Stomach (tissue), 4 donors: ENCODE measurements at regions not wholly inside any gene's neighbourhood (a gene's known extent, or its start where the extent isn't known, plus 50 kb on each side); places are given as distances from the start of the nearest gene placed in this dataset.
"Not testable (repeated sequence)": the region's sequence is repeated elsewhere in the genome, so short reads cannot be mapped to it uniquely, and the experiment has no call there.

ENCODE experiments used
- POLR2A ChIP-seq, 4 donors: fragments of 450-650 bp; IDR thresholded peaks; one replicate each; pipeline ENCODE4 v1.6.1; 2016; ENCODE audit warnings: antibody characterized with exemption in 4 of 4, control low read depth in 2 of 4, mild to moderate bottlenecking in 1 of 4, moderate library complexity in 1 of 4
- POLR2AphosphoS5 ChIP-seq, 3 donors: sonication (generic); formaldehyde crosslinking; IDR thresholded peaks; one replicate each; pipeline ENCODE4 v1.6.1; 2016; ENCODE audit warnings: antibody characterized with exemption in 3 of 3
- TF ChIP-seq, protein P1 (sequence below), 7 experiments: fragments of 450-650 bp in 4 of 7; fragments of 200-600 bp in 3 of 7; sonication (generic) in 3 of 7; IDR thresholded peaks; one replicate each; pipeline ENCODE4 v1.5.1; 2016 to 2019; ENCODE audit warnings: antibody characterized with exemption in 7 of 7, control low read depth in 2 of 7, mild to moderate bottlenecking in 1 of 7

DNA sequence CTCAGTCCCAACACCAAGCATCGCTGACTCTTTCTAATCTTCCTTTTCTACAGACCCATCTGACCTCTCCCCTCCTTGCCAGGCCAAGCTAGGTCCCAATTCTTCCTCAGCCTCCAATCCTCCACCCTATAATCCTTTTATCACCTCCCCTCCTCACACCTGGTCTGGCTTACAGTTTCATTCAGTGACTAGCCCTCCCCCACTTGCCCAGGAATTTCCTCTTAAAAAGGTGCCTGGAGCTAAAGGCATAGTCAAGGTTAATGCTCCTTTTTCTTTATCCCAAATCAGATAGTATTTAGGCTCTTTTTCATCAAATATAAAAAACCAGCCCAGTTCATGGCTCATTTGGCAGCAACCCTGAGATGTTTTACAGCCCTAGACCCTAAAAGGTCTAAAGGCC, 327.1 kb upstream of the KCNMB2 start:
- TF ChIP-seq, protein P1, sequence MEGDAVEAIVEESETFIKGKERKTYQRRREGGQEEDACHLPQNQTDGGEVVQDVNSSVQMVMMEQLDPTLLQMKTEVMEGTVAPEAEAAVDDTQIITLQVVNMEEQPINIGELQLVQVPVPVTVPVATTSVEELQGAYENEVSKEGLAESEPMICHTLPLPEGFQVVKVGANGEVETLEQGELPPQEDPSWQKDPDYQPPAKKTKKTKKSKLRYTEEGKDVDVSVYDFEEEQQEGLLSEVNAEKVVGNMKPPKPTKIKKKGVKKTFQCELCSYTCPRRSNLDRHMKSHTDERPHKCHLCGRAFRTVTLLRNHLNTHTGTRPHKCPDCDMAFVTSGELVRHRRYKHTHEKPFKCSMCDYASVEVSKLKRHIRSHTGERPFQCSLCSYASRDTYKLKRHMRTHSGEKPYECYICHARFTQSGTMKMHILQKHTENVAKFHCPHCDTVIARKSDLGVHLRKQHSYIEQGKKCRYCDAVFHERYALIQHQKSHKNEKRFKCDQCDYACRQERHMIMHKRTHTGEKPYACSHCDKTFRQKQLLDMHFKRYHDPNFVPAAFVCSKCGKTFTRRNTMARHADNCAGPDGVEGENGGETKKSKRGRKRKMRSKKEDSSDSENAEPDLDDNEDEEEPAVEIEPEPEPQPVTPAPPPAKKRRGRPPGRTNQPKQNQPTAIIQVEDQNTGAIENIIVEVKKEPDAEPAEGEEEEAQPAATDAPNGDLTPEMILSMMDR (IDR thresholded peaks at IDR 0.05): not testable (repeated sequence)
- not testable (repeated sequence) for TF ChIP-seq POLR2A, POLR2AphosphoS5 (IDR thresholded peaks at IDR 0.05)
